Fibroblast of lung (primary cell): ENCODE measurements at regions not wholly inside any gene's neighbourhood (a gene's known extent, or its start where the extent isn't known, plus 50 kb on each side); places are given as distances from the start of the nearest gene placed in this dataset.

ENCODE experiments used
- DNase-seq, 2 donors: peaks; one replicate each; pipeline versions ENCODE4 v3.0.0 to v3.0.0-alpha.2; 2010; ENCODE audit warnings: low read depth in 2 of 2
- H2AFZ ChIP-seq: 2 replicates; pipeline ENCODE4 v1.5.1; 2012; ENCODE audit warnings: low read length, control low read depth, inconsistent platforms
- H3K27ac ChIP-seq: 2 replicates; pipeline ENCODE4 v1.5.1; 2011; ENCODE audit warnings: low read length, control low read depth; ENCODE audit not compliant: insufficient read depth
- H3K27me3 ChIP-seq: 2 replicates; pipeline ENCODE4 v1.5.1; 2011; ENCODE audit warnings: mild to moderate bottlenecking, low read length; ENCODE audit not compliant: control insufficient read depth, insufficient read depth
- H3K36me3 ChIP-seq: 2 replicates; pipeline ENCODE4 v1.5.1; 2011; ENCODE audit warnings: low read length; ENCODE audit not compliant: control insufficient read depth, insufficient read depth
- H3K4me1 ChIP-seq: 2 replicates; pipeline ENCODE4 v1.5.1; 2011; ENCODE audit warnings: low read length; ENCODE audit not compliant: control insufficient read depth, insufficient read depth; ENCODE audit errors: extremely low read depth
- H3K4me2 ChIP-seq: 2 replicates; pipeline ENCODE4 v1.5.1; 2011; ENCODE audit warnings: low read length, control low read depth; ENCODE audit not compliant: insufficient read depth; ENCODE audit errors: extremely low read depth
- H3K4me3 ChIP-seq, 4 experiments: fragments of 200-600 bp in 1 of 4; sonication (generic) in 1 of 4; replicated peaks in 1 of 4; 2 replicates each; pipeline ENCODE4 v1.5.1; 2011 to 2016; ENCODE audit warnings: low read length in 4 of 4, low read depth in 3 of 4, mild to moderate bottlenecking in 3 of 4, control low read depth in 2 of 4, inconsistent platforms in 1 of 4, mixed read lengths in 1 of 4; ENCODE audit not compliant: insufficient read depth in 1 of 4; ENCODE audit errors: control extremely low read depth in 1 of 4
- H3K79me2 ChIP-seq: 2 replicates; pipeline ENCODE4 v1.5.1; 2012; ENCODE audit warnings: mild to moderate bottlenecking, low read length, inconsistent platforms; ENCODE audit not compliant: control insufficient read depth, insufficient read depth
- H3K9ac ChIP-seq: 2 replicates; pipeline ENCODE4 v1.5.1; 2011; ENCODE audit warnings: mild to moderate bottlenecking, low read length, control low read depth; ENCODE audit not compliant: insufficient read depth
- H3K9me3 ChIP-seq: 2 replicates; pipeline ENCODE4 v1.5.1; 2012; ENCODE audit warnings: low read depth, low read length; ENCODE audit not compliant: control insufficient read depth, insufficient read depth
- H4K20me1 ChIP-seq: 2 replicates; pipeline ENCODE4 v1.5.1; 2011; ENCODE audit warnings: low read length; ENCODE audit not compliant: control insufficient read depth, insufficient read depth; ENCODE audit errors: extremely low read depth
- CTCF ChIP-seq, 2 donors: IDR thresholded peaks in 1 of 2; conservative IDR thresholded peaks in 1 of 2; 1 replicate in 1 of 2; 2 replicates in 1 of 2; pipeline ENCODE4 v1.5.1; 2011 to 2012; ENCODE audit warnings: low read length in 2 of 2, control low read depth in 1 of 2, inconsistent platforms in 1 of 2, low read depth in 1 of 2, mild to moderate bottlenecking in 1 of 2
- EZH2 ChIP-seq: IDR thresholded peaks from 2 replicates; pipeline ENCODE4 v1.5.1; 2012; ENCODE audit warnings: low read length, control low read depth, mild to moderate bottlenecking; ENCODE audit errors: missing control alignments

GRCh38 chr12:41739066-41739465, 405.6 kb downstream of the GXYLT1 start:
- no peaks in the 10 kb centered on the region for H3K79me2 ChIP-seq
- no peak overlapping the region for H3K9ac ChIP-seq
- no peaks in the 10 kb centered on the region for H3K36me3 ChIP-seq
- H3K4me3 ChIP-seq, result no peak overlapping the region
- H4K20me1 ChIP-seq, result no peaks in the 10 kb centered on the region
- no peak overlapping the region for H3K4me2 ChIP-seq
- TF ChIP-seq CTCF (conservative IDR thresholded peaks at IDR 0.05 in 1 of 2, IDR thresholded peaks at IDR 0.05 in 1 of 2; ENCODE audit: low read depth in 1 of 2, low read length in 2 of 2) (no peak), EZH2 (no peak)
- DNase-seq, result no peak
- H3K9me3 ChIP-seq, result no peaks in the 10 kb centered on the region
- no peaks in the 10 kb centered on the region for H3K4me1 ChIP-seq
- H3K27me3 ChIP-seq, result no peaks in the 10 kb centered on the region
- H3K27ac ChIP-seq, result no peak overlapping the region
- H2AFZ ChIP-seq, result no peak overlapping the region

- DNase-seq, result no peak
Measured at GRCh38 chr12:41737423-41737822, 407.3 kb downstream of the GXYLT1 start.

GRCh38 chr12:41736436-41736835, 408.2 kb downstream of the GXYLT1 start:
- Histone ChIP-seq H4K20me1 (no peaks in the 10 kb centered on the region), H3K36me3 (no peaks in the 10 kb centered on the region), H3K4me3 (no peak overlapping the region), H3K9ac (no peak overlapping the region), H3K79me2 (no peaks in the 10 kb centered on the region), H3K9me3 (no peaks in the 10 kb centered on the region), H3K4me2 (no peak overlapping the region), H2AFZ (no peak overlapping the region), H3K27me3 (no peaks in the 10 kb centered on the region), H3K4me1 (no peaks in the 10 kb centered on the region), H3K27ac (no peak overlapping the region)
- DNase-seq, result no peak
- TF ChIP-seq CTCF (conservative IDR thresholded peaks at IDR 0.05 in 1 of 2, IDR thresholded peaks at IDR 0.05 in 1 of 2; ENCODE audit: low read depth in 1 of 2, low read length in 2 of 2), result no peak
- TF ChIP-seq EZH2, result no peak

More at GRCh38 chr12:41737423-41737822, 407.3 kb downstream of the GXYLT1 start:
- no peak overlapping the region for H2AFZ ChIP-seq
- no peaks in the 10 kb centered on the region for H4K20me1 ChIP-seq
- no peaks in the 10 kb centered on the region for H3K9me3 ChIP-seq
- TF ChIP-seq CTCF (conservative IDR thresholded peaks at IDR 0.05 in 1 of 2, IDR thresholded peaks at IDR 0.05 in 1 of 2; ENCODE audit: low read depth in 1 of 2, low read length in 2 of 2) (no peak), EZH2 (no peak)
- no peak overlapping the region for H3K4me2 ChIP-seq
- H3K79me2 ChIP-seq, result no peaks in the 10 kb centered on the region
- H3K36me3 ChIP-seq, result no peaks in the 10 kb centered on the region
- H3K4me1 ChIP-seq, result no peaks in the 10 kb centered on the region
- H3K27ac ChIP-seq, result no peak overlapping the region
- no peaks in the 10 kb centered on the region for H3K27me3 ChIP-seq
- H3K9ac ChIP-seq, result no peak overlapping the region
- H3K4me3 ChIP-seq, result no peak overlapping the region
